ENCODE measurements at regions not wholly inside any gene's neighbourhood (a gene's known extent, or its start where the extent isn't known, plus 50 kb on each side); places are given as distances from the start of the nearest gene placed in this dataset.

DNA sequence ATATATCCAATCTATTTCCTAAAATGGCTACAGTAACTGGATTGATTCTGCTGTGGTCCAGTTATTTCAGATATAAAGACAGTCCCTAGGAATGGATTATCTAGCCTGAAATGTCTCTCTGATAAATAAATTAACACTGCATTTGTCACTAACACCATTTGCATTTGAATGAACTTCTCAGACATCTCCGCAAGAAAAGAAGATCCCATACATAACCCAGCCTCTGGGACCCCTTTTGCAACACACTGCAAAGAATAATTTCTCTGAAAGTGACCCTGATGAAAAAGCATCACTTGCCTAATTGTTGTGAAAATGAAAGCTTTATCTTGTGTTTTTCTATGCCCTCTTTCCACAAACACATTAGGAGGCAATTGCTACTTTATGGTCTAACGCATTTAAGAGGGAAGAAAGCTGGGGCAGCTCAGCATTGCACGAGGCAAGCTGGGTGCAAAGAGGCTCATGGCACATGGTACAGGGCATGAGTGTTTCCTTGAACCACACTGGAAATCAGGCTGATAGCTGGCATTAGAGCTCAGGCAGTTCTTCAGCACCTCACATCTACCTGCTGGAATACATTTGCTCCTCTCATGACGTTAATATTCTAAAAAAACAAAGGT, 379.9 kb downstream of the IRS2 start (continued):
- TF ChIP-seq, protein P1, sequence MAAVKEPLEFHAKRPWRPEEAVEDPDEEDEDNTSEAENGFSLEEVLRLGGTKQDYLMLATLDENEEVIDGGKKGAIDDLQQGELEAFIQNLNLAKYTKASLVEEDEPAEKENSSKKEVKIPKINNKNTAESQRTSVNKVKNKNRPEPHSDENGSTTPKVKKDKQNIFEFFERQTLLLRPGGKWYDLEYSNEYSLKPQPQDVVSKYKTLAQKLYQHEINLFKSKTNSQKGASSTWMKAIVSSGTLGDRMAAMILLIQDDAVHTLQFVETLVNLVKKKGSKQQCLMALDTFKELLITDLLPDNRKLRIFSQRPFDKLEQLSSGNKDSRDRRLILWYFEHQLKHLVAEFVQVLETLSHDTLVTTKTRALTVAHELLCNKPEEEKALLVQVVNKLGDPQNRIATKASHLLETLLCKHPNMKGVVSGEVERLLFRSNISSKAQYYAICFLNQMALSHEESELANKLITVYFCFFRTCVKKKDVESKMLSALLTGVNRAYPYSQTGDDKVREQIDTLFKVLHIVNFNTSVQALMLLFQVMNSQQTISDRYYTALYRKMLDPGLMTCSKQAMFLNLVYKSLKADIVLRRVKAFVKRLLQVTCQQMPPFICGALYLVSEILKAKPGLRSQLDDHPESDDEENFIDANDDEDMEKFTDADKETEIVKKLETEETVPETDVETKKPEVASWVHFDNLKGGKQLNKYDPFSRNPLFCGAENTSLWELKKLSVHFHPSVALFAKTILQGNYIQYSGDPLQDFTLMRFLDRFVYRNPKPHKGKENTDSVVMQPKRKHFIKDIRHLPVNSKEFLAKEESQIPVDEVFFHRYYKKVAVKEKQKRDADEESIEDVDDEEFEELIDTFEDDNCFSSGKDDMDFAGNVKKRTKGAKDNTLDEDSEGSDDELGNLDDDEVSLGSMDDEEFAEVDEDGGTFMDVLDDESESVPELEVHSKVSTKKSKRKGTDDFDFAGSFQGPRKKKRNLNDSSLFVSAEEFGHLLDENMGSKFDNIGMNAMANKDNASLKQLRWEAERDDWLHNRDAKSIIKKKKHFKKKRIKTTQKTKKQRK (IDR thresholded peaks at IDR 0.05; ENCODE audit: low read depth, low read length), result no peak
- TF ChIP-seq EP300 (IDR thresholded peaks at IDR 0.05; ENCODE audit: borderline replicate concordance in 1 of 2, control insufficient read depth in 1 of 2, low read depth in 2 of 2, low read length in 2 of 2), result no peak
- TF ChIP-seq RUNX3 (IDR thresholded peaks at IDR 0.05; ENCODE audit: low read length), result no peak
- TF ChIP-seq, protein P2, sequence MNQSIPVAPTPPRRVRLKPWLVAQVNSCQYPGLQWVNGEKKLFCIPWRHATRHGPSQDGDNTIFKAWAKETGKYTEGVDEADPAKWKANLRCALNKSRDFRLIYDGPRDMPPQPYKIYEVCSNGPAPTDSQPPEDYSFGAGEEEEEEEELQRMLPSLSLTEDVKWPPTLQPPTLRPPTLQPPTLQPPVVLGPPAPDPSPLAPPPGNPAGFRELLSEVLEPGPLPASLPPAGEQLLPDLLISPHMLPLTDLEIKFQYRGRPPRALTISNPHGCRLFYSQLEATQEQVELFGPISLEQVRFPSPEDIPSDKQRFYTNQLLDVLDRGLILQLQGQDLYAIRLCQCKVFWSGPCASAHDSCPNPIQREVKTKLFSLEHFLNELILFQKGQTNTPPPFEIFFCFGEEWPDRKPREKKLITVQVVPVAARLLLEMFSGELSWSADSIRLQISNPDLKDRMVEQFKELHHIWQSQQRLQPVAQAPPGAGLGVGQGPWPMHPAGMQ (IDR thresholded peaks at IDR 0.05; ENCODE audit: borderline replicate concordance), result no peak
- TF ChIP-seq WRNIP1 (IDR thresholded peaks at IDR 0.05; ENCODE audit: borderline replicate concordance, low read depth, low read length), result no peak
- TF ChIP-seq RELA (IDR thresholded peaks at IDR 0.05; ENCODE audit: borderline replicate concordance, partially characterized antibody), result no peak

DNA sequence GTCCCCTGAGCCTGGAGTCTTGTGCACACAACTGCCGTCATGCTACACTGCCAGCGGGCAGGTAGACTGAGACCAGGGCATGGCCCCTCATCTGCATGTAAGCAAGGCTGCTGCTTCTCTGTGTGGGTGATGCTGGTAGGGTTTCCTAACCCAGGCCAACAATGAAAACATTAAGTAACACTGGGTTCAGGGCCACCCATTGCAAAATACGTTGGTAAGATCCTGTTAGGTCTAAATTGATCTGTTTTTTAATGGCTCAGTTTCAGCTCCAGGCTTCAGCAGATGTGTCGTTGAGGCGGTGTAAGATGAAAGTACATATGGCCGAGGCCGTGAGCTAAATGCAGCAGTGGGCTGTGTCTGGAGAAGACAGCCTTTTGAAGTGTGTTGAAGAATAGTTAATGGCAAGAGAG, 383.4 kb downstream of the IRS2 start:
- ATAC-seq, result no peak
- Histone ChIP-seq H3K79me2 (ENCODE audit: control insufficient read depth, insufficient read depth, low read length) (no peaks in the 10 kb centered on the region), H4K20me1 (ENCODE audit: control insufficient read depth, insufficient read depth) (no peaks in the 10 kb centered on the region), H3K4me1 (ENCODE audit: control insufficient read depth, insufficient read depth, low read length) (no peaks in the 10 kb centered on the region), H2AFZ (ENCODE audit: control insufficient read depth, low read depth, low read length) (no peak overlapping the region), H3K4me3 (no peak overlapping the region), H3K9ac (ENCODE audit: control insufficient read depth, insufficient read depth, low read length) (no peak overlapping the region), H3K9me3 (replicated peaks; ENCODE audit: control insufficient read depth, insufficient read depth, low read length) (no peaks in the 10 kb centered on the region), H3K4me2 (ENCODE audit: control insufficient read depth, insufficient read depth) (no peak overlapping the region), H3K27ac (ENCODE audit: control insufficient read depth, insufficient read depth) (no peak overlapping the region), H3K27me3 (replicated peaks in 1 of 2; ENCODE audit: control insufficient read depth in 2 of 2, insufficient read depth in 2 of 2, low read length in 1 of 2) (no peaks in the 10 kb centered on the region), H3K36me3 (ENCODE audit: control insufficient read depth in 2 of 2, insufficient read depth in 2 of 2, low read length in 1 of 2) (no peaks in the 10 kb centered on the region)
- no peak for DNase-seq (ENCODE audit: low read depth, low spot score)
- RAD21 ChIA-PET (ENCODE audit: unreplicated experiment), result no interaction called here
- BruUV-seq (replicated peaks), result no TSS peak
- SMC1A ChIA-PET (ENCODE audit: uncharacterized antibody, unreplicated experiment), result no interaction called here
- 46% methylated on average over 7 of the region's 7 CpGs for WGBS (ENCODE audit: insufficient coverage, insufficient replicate concordance, low lambda C conversion rate, missing lambda C conversion rate)
- intact Hi-C loops (cut with micrococcal nuclease; ENCODE audit: unreplicated experiment), result no loop called here
- CTCF ChIA-PET, result no interaction called here
- POLR2A ChIA-PET, result no interaction called here
- no peak for FAIRE-seq
- in situ Hi-C loops (cut with MboI), result no loop called here
- TF ChIP-seq, protein P3, sequence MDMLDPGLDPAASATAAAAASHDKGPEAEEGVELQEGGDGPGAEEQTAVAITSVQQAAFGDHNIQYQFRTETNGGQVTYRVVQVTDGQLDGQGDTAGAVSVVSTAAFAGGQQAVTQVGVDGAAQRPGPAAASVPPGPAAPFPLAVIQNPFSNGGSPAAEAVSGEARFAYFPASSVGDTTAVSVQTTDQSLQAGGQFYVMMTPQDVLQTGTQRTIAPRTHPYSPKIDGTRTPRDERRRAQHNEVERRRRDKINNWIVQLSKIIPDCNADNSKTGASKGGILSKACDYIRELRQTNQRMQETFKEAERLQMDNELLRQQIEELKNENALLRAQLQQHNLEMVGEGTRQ (IDR thresholded peaks at IDR 0.05; ENCODE audit: borderline replicate concordance, low read depth, low read length), result no peak
- TF ChIP-seq, protein P1 (IDR thresholded peaks at IDR 0.05; ENCODE audit: low read depth, low read length), result no peak
- no peak for TF ChIP-seq RBBP5 (conservative IDR thresholded peaks at IDR 0.05)
- no peak for TF ChIP-seq TAF1 (IDR thresholded peaks at IDR 0.05; ENCODE audit: borderline replicate concordance, low read depth, low read length)
- TF ChIP-seq FOS (IDR thresholded peaks at IDR 0.05; ENCODE audit: borderline replicate concordance, extremely low read depth, insufficient read length), result no peak
- TF ChIP-seq NRF1 (conservative IDR thresholded peaks at IDR 0.05; ENCODE audit: low read depth, low read length), result no peak
- no peak for TF ChIP-seq IRF4 (IDR thresholded peaks at IDR 0.05; ENCODE audit: low read depth, low read length)

Data from GM12878 (cell line).